Naive thymus-derived CD4-positive, alpha-beta T cell (primary cell): ENCODE measurements at regions not wholly inside any gene's neighbourhood (a gene's known extent, or its start where the extent isn't known, plus 50 kb on each side); places are given as distances from the start of the nearest gene placed in this dataset.

Experiments used
- ATAC-seq: fragments of 150-1000 bp; cut with Tn5 transposase; 2 replicates; pipeline ENCODE4 v1.10.0; 2021; ENCODE audit warnings: mild to moderate bottlenecking, moderate library complexity
- CTCF ChIA-PET: fragments of 350-600 bp; sonication (Branson Sonifier 250); formaldehyde crosslinking; loops from one replicate; lab custom pipeline; 2021; ENCODE audit warnings: antibody characterized with exemption; lab: Charles Lee
- POLR2A ChIA-PET: fragments of 350-600 bp; sonication (Branson Sonifier 250); formaldehyde crosslinking; loops from one replicate; lab custom pipeline; 2021; ENCODE audit warnings: antibody characterized with exemption, inconsistent platforms; lab: Charles Lee
- DNase-seq, 9 donors: peaks; one replicate each; pipeline versions ENCODE4 v3.0.0 to v3.0.0-alpha.2; 2020 to 2022; ENCODE audit warnings: mixed read lengths in 1 of 9
- H3K27ac ChIP-seq: one replicate; pipeline ENCODE4 v1.7.0; 2013; ENCODE audit warnings: mild to moderate bottlenecking, low read depth, low read length, moderate library complexity
- H3K27me3 ChIP-seq, 2 donors: one replicate each; pipeline ENCODE4 v1.7.0; 2013; ENCODE audit warnings: low read length in 2 of 2, mild to moderate bottlenecking in 2 of 2, moderate library complexity in 2 of 2; ENCODE audit not compliant: control insufficient read depth in 2 of 2, insufficient read depth in 2 of 2
- H3K36me3 ChIP-seq, 3 experiments: 1 replicate in 2 of 3; 2 replicates in 1 of 3; pipeline ENCODE4 v1.7.0; 2013; ENCODE audit warnings: low read length in 3 of 3, mild to moderate bottlenecking in 3 of 3, moderate library complexity in 1 of 3; ENCODE audit not compliant: insufficient read depth in 3 of 3, control insufficient read depth in 2 of 3
- H3K4me1 ChIP-seq, 2 donors: one replicate each; pipeline ENCODE4 v1.7.0; 2013; ENCODE audit warnings: low read length in 2 of 2, mild to moderate bottlenecking in 2 of 2, moderate library complexity in 1 of 2; ENCODE audit not compliant: control insufficient read depth in 2 of 2, insufficient read depth in 2 of 2
- H3K4me3 ChIP-seq: 2 replicates; pipeline ENCODE4 v1.7.0; 2013; ENCODE audit warnings: mild to moderate bottlenecking, low read length
- H3K9me3 ChIP-seq, 3 experiments: 1 replicate in 2 of 3; 2 replicates in 1 of 3; pipeline ENCODE4 v1.7.0; 2013; ENCODE audit warnings: low read length in 3 of 3; ENCODE audit not compliant: control insufficient read depth in 2 of 3
- H3K27ac Mint-ChIP-seq, 9 donors: one replicate each; pipeline ENCODE4 v1.8.0; 2020 to 2022; ENCODE audit warnings: mixed read lengths in 9 of 9, mild to moderate bottlenecking in 8 of 9, moderate library complexity in 5 of 9, inconsistent platforms in 2 of 9
- H3K27me3 Mint-ChIP-seq, 5 donors: one replicate each; pipeline ENCODE4 v1.8.0; 2021 to 2022; ENCODE audit warnings: mixed read lengths in 5 of 5, mild to moderate bottlenecking in 1 of 5
- H3K36me3 Mint-ChIP-seq, 5 donors: one replicate each; pipeline ENCODE4 v1.8.0; 2020 to 2022; ENCODE audit warnings: mixed read lengths in 5 of 5, mild to moderate bottlenecking in 3 of 5, inconsistent platforms in 1 of 5
- H3K4me1 Mint-ChIP-seq, 7 donors: one replicate each; pipeline ENCODE4 v1.8.0; 2020 to 2022; ENCODE audit warnings: mixed read lengths in 7 of 7, mild to moderate bottlenecking in 3 of 7, inconsistent platforms in 1 of 7
- H3K4me3 Mint-ChIP-seq, 10 donors: one replicate each; pipeline ENCODE4 v1.8.0; 2020 to 2022; ENCODE audit warnings: mild to moderate bottlenecking in 10 of 10, mixed read lengths in 10 of 10, moderate library complexity in 6 of 10, inconsistent platforms in 2 of 10
- H3K9me3 Mint-ChIP-seq, 11 donors: one replicate each; pipeline ENCODE4 v1.8.0; 2020 to 2022; ENCODE audit warnings: mixed read lengths in 11 of 11, mild to moderate bottlenecking in 4 of 11, inconsistent platforms in 1 of 11, moderate library complexity in 1 of 11
- intact Hi-C, 2 donors: fragments of 100-400 bp; cut with micrococcal nuclease; formaldehyde crosslinking; loops; one replicate each; pipeline ENCODE4 v1.15.1; 2023

DNA sequence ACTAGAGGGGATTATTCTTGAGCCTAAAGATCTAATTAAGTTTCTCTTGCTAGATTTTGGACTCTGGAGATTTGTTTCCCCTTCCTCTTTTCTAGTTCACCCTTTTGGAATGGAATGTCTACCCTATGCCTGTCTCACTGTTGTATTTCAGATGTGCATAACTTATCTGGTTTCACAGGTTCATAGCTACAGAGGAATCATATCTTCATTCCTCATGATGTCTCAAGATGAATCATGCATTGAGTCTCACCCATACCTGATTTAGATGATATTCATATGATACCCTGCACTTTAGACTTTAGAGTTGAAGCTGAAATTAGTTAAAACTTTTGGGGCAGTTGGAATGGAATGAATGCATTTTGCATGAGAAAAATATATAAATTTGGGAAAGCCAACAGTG, 246.7 kb downstream of the HS3ST1 start:
- H3K9me3 ChIP-seq, result no peaks in the 10 kb centered on the region
- DNase-seq (no peak), ATAC-seq (no peak)
- Mint-ChIP-seq H3K4me1 (no peaks in the 10 kb centered on the region), H3K36me3 (no peaks in the 10 kb centered on the region), H3K4me3 (no peak overlapping the region), H3K27ac (no peak overlapping the region), H3K27me3 (peaks cover 0 to 12% (median 0%) of the 10 kb centered on the region in 5 donors), H3K9me3 (peaks cover 0 to 1% (median 0%) of the 10 kb centered on the region in 11 donors)
- no peak overlapping the region for H3K27ac ChIP-seq
- H3K36me3 ChIP-seq, result no peaks in the 10 kb centered on the region
- no peaks in the 10 kb centered on the region for H3K27me3 ChIP-seq
- no peak overlapping the region for H3K4me3 ChIP-seq
- ChIA-PET CTCF (no interaction called here), POLR2A (no interaction called here)
- no peaks in the 10 kb centered on the region for H3K4me1 ChIP-seq
- intact Hi-C loops, result no loop called here

- H3K27ac Mint-ChIP-seq, result no peak overlapping the region
- no peak for DNase-seq
- POLR2A ChIA-PET, result no interaction called here
Observed at GRCh38 chr4:11179796-11180195, 248.9 kb downstream of the HS3ST1 start.

DNA sequence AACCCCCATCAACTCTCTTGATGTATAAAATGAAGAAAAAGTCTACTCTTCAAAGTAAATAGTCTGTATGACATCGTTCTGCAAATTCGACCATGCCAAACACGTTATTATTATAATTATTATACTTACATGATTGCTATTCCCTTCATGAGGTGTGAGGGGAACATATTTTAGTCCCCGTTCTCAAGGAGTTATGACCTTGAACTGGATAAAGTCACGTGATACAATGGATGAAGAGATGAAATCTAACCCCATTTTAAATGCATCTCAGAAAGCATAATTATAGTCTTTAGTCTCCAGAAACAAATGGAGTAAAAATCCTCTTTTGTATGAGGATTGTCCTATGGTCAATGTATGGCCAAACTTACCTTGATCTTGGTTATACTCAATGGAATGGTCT, 250.3 kb downstream of the HS3ST1 start:
- Mint-ChIP-seq H3K9me3 (peaks cover 0 to 2% (median 0%) of the 10 kb centered on the region in 11 donors), H3K4me3 (no peak overlapping the region), H3K27ac (no peak overlapping the region), H3K4me1 (no peaks in the 10 kb centered on the region), H3K27me3 (peaks cover 0 to 18% (median 7%) of the 10 kb centered on the region in 5 donors), H3K36me3 (no peaks in the 10 kb centered on the region)
- intact Hi-C loops, result no loop called here
- H3K4me3 ChIP-seq, result no peak overlapping the region
- DNase-seq, result no peak
- ChIA-PET CTCF (interaction anchor here (0.8 kb wide), 1 partner anchor 134 kb away, joined by 3 read pairs; no protein-coding TSS in a partner anchor), POLR2A (no interaction called here)
- ATAC-seq, result no peak
- no peak overlapping the region for H3K27ac ChIP-seq
- H3K27me3 ChIP-seq, result no peaks in the 10 kb centered on the region
- H3K9me3 ChIP-seq, result no peaks in the 10 kb centered on the region
- no peaks in the 10 kb centered on the region for H3K36me3 ChIP-seq
- no peaks in the 10 kb centered on the region for H3K4me1 ChIP-seq

More at GRCh38 chr4:11179796-11180195, 248.9 kb downstream of the HS3ST1 start:
- Mint-ChIP-seq H3K4me1 (no peaks in the 10 kb centered on the region), H3K4me3 (no peak overlapping the region), H3K9me3 (no peaks in the 10 kb centered on the region), H3K36me3 (no peaks in the 10 kb centered on the region), H3K27me3 (peaks cover 0 to 12% (median 0%) of the 10 kb centered on the region in 5 donors)
- Histone ChIP-seq H3K27ac (no peak overlapping the region), H3K4me1 (no peaks in the 10 kb centered on the region), H3K4me3 (no peak overlapping the region), H3K36me3 (no peaks in the 10 kb centered on the region), H3K27me3 (no peaks in the 10 kb centered on the region), H3K9me3 (no peaks in the 10 kb centered on the region)
- CTCF ChIA-PET, result no interaction called here
- no peak for ATAC-seq
- intact Hi-C loops, result no loop called here

DNA sequence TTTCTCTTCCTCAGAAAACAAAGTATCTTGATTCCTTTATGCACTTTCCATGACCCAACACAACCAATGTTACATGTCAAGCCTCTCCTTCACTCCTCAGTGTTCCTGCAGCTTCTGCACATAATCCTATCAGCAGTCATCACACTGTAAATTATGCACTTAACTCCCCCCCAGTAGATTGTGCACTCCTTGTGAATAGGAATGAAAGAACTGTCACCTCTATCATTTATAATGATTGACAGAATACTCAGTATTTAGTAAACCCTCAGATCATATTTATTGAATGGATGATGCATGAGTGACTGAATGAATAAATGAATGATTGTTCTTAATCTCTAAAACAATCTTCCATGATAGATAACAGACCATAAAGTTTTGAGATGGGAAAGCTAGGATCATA, 253.3 kb downstream of the HS3ST1 start:
- ATAC-seq, result no peak
- H3K36me3 Mint-ChIP-seq, result no peaks in the 10 kb centered on the region

GRCh38 chr4:11166606-11167005, 262.1 kb downstream of the HS3ST1 start:
- intact Hi-C loops, result no loop called here
- H3K4me3 ChIP-seq, result no peak overlapping the region
- Mint-ChIP-seq H3K9me3 (peaks cover 0 to 7% (median 0%) of the 10 kb centered on the region in 11 donors), H3K4me1 (no peaks in the 10 kb centered on the region), H3K36me3 (no peaks in the 10 kb centered on the region), H3K4me3 (no peak overlapping the region), H3K27me3 (peaks cover 0 to 2% (median 0%) of the 10 kb centered on the region in 5 donors), H3K27ac (no peak overlapping the region)
- ATAC-seq (no peak), DNase-seq (no peak)
- no peak overlapping the region for H3K27ac ChIP-seq
- ChIA-PET POLR2A (no interaction called here), CTCF (no interaction called here)
- H3K9me3 ChIP-seq, result no peaks in the 10 kb centered on the region
- no peaks in the 10 kb centered on the region for H3K4me1 ChIP-seq
- no peaks in the 10 kb centered on the region for H3K27me3 ChIP-seq
- no peaks in the 10 kb centered on the region for H3K36me3 ChIP-seq

More for the DNA sequence above, 253.3 kb downstream of the HS3ST1 start:
- intact Hi-C loops, result no loop called here
- ChIA-PET CTCF (interaction anchor here (0.6 kb wide), 1 partner anchor 25 kb away, joined by 4 read pairs; no protein-coding TSS in a partner anchor), POLR2A (no interaction called here)
- H3K4me1 ChIP-seq, result no peaks in the 10 kb centered on the region
- H3K4me3 ChIP-seq, result no peak overlapping the region
- DNase-seq, result no peak
- peaks cover 0 to 22% (median 9%) of the 10 kb centered on the region in 5 donors for H3K27me3 Mint-ChIP-seq
- H3K4me3 Mint-ChIP-seq, result no peak overlapping the region
- no peak overlapping the region for H3K27ac Mint-ChIP-seq
- no peaks in the 10 kb centered on the region for H3K4me1 Mint-ChIP-seq
- H3K36me3 ChIP-seq, result no peaks in the 10 kb centered on the region
- peaks cover 0 to 5% (median 0%) of the 10 kb centered on the region in 11 donors for H3K9me3 Mint-ChIP-seq
- no peaks in the 10 kb centered on the region for H3K27me3 ChIP-seq
- H3K27ac ChIP-seq, result no peak overlapping the region
- no peaks in the 10 kb centered on the region for H3K9me3 ChIP-seq

- Histone ChIP-seq H3K9me3 (no peaks in the 10 kb centered on the region), H3K4me3 (no peak overlapping the region), H3K27ac (no peak overlapping the region), H3K4me1 (no peaks in the 10 kb centered on the region), H3K27me3 (no peaks in the 10 kb centered on the region), H3K36me3 (no peaks in the 10 kb centered on the region)
- H3K36me3 Mint-ChIP-seq, result no peaks in the 10 kb centered on the region
- POLR2A ChIA-PET, result no interaction called here
- no peaks in the 10 kb centered on the region for H3K4me1 Mint-ChIP-seq
- no peak for DNase-seq
- ATAC-seq, result no peak
- H3K4me3 Mint-ChIP-seq, result no peak overlapping the region
- CTCF ChIA-PET, result no interaction called here
- intact Hi-C loops, result no loop called here
- peaks cover 0 to 7% (median 0%) of the 10 kb centered on the region in 11 donors for H3K9me3 Mint-ChIP-seq
- H3K27me3 Mint-ChIP-seq, result no peaks in the 10 kb centered on the region
- H3K27ac Mint-ChIP-seq, result no peak overlapping the region
Observed at GRCh38 chr4:11166034-11166433, 262.7 kb downstream of the HS3ST1 start.

GRCh38 chr4:11165052-11165451, 263.6 kb downstream of the HS3ST1 start:
- Histone ChIP-seq H3K27ac (no peak overlapping the region), H3K4me1 (no peaks in the 10 kb centered on the region), H3K4me3 (no peak overlapping the region), H3K36me3 (no peaks in the 10 kb centered on the region), H3K27me3 (no peaks in the 10 kb centered on the region), H3K9me3 (no peaks in the 10 kb centered on the region)
- Mint-ChIP-seq H3K36me3 (no peaks in the 10 kb centered on the region), H3K27me3 (no peaks in the 10 kb centered on the region), H3K27ac (no peak overlapping the region), H3K4me1 (no peaks in the 10 kb centered on the region), H3K9me3 (peaks cover 0 to 7% (median 0%) of the 10 kb centered on the region in 11 donors), H3K4me3 (no peak overlapping the region)
- intact Hi-C loops, result no loop called here
- ChIA-PET POLR2A (no interaction called here), CTCF (no interaction called here)
- no peak for DNase-seq
- ATAC-seq, result no peak
